ENCODE measurements at regions not wholly inside any gene's neighbourhood (a gene's known extent, or its start where the extent isn't known, plus 50 kb on each side); places are given as distances from the start of the nearest gene placed in this dataset.

DNA sequence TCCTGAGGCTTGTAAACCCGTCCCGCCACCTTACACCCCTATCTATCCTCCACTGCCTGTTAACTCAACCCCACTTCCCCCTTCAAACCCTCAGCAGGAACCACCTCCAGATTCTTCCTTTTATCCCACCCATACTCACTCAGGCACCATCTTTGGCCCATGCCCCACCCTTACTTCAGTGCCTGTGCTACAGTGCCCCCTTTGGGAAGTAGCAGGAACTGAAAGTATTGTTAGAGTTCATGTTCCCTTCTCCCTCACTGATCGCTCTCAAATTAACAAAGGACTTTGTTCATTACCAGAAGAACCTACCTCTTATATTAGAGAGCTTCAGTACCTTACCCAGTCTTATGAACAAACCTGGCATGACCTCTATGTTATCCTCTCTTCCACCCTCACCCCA lies 92.2 kb upstream of the MOCS2 start:
- in situ Hi-C loops (cut with MboI; ENCODE audit: low pct_unique_long_range_greater_than_20kb, low sequenced_read_pairs, unreplicated experiment): no loop called here
- TF ChIP-seq CTCF (IDR thresholded peaks at IDR 0.05; ENCODE audit: extremely low read depth, insufficient read depth, missing control alignments): peak; percentile 30
- DNase-seq (ENCODE audit: low spot score): no peak

- in situ Hi-C loops (cut with MboI; ENCODE audit: low pct_unique_long_range_greater_than_20kb, low sequenced_read_pairs, unreplicated experiment): no loop called here
- no peak for TF ChIP-seq CTCF (IDR thresholded peaks at IDR 0.05; ENCODE audit: extremely low read depth, insufficient read depth, missing control alignments)
- no peak for DNase-seq (ENCODE audit: low spot score)
Measured at GRCh38 chr5:53206562-53206961, 97.0 kb upstream of the MOCS2 start.

GRCh38 chr5:53211799-53212198 lies 102.2 kb upstream of the MOCS2 start:
- TF ChIP-seq CTCF (IDR thresholded peaks at IDR 0.05; ENCODE audit: extremely low read depth, insufficient read depth, missing control alignments): no peak
- no peak for DNase-seq (ENCODE audit: low spot score)
- in situ Hi-C loops (cut with MboI; ENCODE audit: low pct_unique_long_range_greater_than_20kb, low sequenced_read_pairs, unreplicated experiment): no loop called here

- no peak for TF ChIP-seq CTCF (IDR thresholded peaks at IDR 0.05; ENCODE audit: extremely low read depth, insufficient read depth, missing control alignments)
- in situ Hi-C loops (cut with MboI; ENCODE audit: low pct_unique_long_range_greater_than_20kb, low sequenced_read_pairs, unreplicated experiment): no loop called here
- DNase-seq (ENCODE audit: low spot score): no peak
Measured at GRCh38 chr5:53219174-53219573, 109.6 kb upstream of the MOCS2 start.

DNA sequence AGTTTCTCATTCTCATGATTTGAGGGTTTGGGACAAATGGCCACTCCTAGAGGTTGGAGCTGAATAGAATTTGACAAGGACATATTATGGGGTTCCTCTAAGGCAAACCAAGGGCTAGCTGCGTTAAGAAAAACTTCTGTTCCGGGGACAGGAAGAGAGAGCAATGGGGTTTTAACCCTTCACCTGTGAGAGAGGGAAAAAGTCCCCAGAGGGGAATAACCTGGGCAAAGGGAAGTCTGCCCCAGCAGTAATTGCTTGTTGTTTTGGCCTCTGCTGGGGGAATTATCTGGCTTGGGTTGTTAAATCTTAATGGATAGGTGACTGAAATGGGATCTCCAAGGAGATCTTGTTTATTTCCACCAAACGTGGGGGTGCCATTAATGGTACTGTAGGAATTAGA lies 110.1 kb upstream of the MOCS2 start:
- no peak for DNase-seq (ENCODE audit: low spot score)
- in situ Hi-C loops (cut with MboI; ENCODE audit: low pct_unique_long_range_greater_than_20kb, low sequenced_read_pairs, unreplicated experiment): no loop called here
- no peak for TF ChIP-seq CTCF (IDR thresholded peaks at IDR 0.05; ENCODE audit: extremely low read depth, insufficient read depth, missing control alignments)

DNA sequence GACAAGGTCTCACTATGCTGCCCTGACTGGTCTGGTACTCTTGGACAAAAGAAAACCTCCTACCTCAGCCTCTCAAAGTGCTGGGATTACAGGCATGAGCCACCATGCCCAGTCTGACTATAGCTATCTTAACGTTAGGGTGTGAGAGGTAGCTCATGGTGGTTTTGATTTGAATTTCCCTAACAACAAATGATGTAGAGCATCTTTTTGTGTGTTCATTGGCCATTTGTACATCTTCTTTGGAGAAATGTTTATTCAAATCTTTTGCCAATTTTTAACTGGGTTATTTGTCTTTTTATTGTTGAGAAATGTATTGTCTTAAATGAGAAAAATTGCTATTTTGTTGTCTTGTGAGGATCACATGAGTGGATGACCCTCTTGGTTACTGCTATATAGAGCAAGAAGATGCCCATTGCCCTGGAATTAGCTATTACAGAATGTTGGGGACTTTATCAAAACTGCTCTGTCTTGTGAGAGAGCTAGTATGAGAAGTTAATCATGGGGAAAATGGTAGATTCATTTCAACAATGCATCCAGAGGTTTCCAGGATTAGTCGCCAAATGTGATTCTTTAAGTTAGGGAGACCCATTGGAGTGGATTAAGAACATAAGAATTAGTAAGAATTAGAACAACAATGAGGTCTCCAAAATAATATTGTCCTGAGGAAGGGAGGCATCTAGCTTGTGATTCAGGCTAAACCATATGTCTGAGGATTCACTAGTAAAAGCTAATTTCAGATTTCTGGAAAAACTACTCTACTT lies 124.3 kb upstream of the MOCS2 start:
- in situ Hi-C loops (cut with MboI; ENCODE audit: low pct_unique_long_range_greater_than_20kb, low sequenced_read_pairs, unreplicated experiment): no loop called here
- no peak for TF ChIP-seq CTCF (IDR thresholded peaks at IDR 0.05; ENCODE audit: extremely low read depth, insufficient read depth, missing control alignments)
- DNase-seq (ENCODE audit: low spot score): no peak
